Adrenal gland (tissue), 9 donors: ENCODE measurements at regions not wholly inside any gene's neighbourhood (a gene's known extent, or its start where the extent isn't known, plus 50 kb on each side); places are given as distances from the start of the nearest gene placed in this dataset.

Experiments
- DNase-seq, 7 donors: peaks; one replicate each; pipeline ENCODE4 v3.0.0-alpha.2; 2019 to 2020
- H3K27ac ChIP-seq, 5 donors: fragments of 200-600 bp; sonication (generic) in 4 of 5; 1 replicate in 3 of 5; 2 replicates in 2 of 5; pipeline versions ENCODE4 v1.5.1 to v1.8.0; 2016 to 2020; ENCODE audit warnings: mild to moderate bottlenecking in 1 of 5
- H3K27me3 ChIP-seq: fragments of 200-600 bp; 2 replicates; pipeline ENCODE4 v1.8.0; 2021
- H3K36me3 ChIP-seq, 2 donors: fragments of 200-600 bp; replicated peaks in 1 of 2; 1 replicate in 1 of 2; 2 replicates in 1 of 2; pipeline versions ENCODE4 v1.5.1 to v1.8.0; 2018 to 2022
- H3K4me1 ChIP-seq, 2 donors: fragments of 200-600 bp; replicated peaks in 1 of 2; 1 replicate in 1 of 2; 2 replicates in 1 of 2; pipeline versions ENCODE4 v1.5.1 to v1.8.0; 2018 to 2021
- H3K4me3 ChIP-seq, 4 donors: fragments of 200-600 bp; sonication (generic) in 3 of 4; one replicate each; pipeline ENCODE4 v1.5.1; 2016 to 2018
- H3K9me3 ChIP-seq, 3 donors: fragments of 200-600 bp; sonication (generic) in 1 of 3; replicated peaks in 1 of 3; 1 replicate in 2 of 3; 2 replicates in 1 of 3; pipeline versions ENCODE4 v1.5.1 to v1.8.0; 2016 to 2021
- POLR2A ChIP-seq, 2 donors: fragments of 450-650 bp; IDR thresholded peaks; one replicate each; pipeline ENCODE4 v1.6.1; 2017; ENCODE audit warnings: antibody characterized with exemption in 2 of 2, mild to moderate bottlenecking in 2 of 2, moderate library complexity in 1 of 2
- WGBS, 4 donors: extraction: QIAGEN DNeasy Blood & Tissue Kit in 2 of 4; methylation state at CpG; one replicate each; pipeline versions ENCODE4 v1.1.5 to v1.1.7; 2013 to 2017; 5-methylcytosine and 5-hydroxymethylcytosine counted together
- intact Hi-C, 2 donors: fragments of 100-400 bp; cut with DNase I; formaldehyde crosslinking; loops; one replicate each; pipeline versions ENCODE4 v1.14.1 to v1.15.0; 2022 to 2023
- TF ChIP-seq, protein P1 (sequence below), 6 experiments: fragments of 450-650 bp in 4 of 6; fragments of 200-600 bp in 2 of 6; sonication (generic) in 1 of 6; IDR thresholded peaks; 1 replicate in 5 of 6; 2 replicates in 1 of 6; pipeline versions ENCODE4 v1.5.1 to v1.8.0; 2016 to 2021; ENCODE audit warnings: antibody characterized with exemption in 6 of 6, mild to moderate bottlenecking in 2 of 6, moderate library complexity in 1 of 6
- donor health status: healthy with polysubstance abuse.
- donor health status: Bipolar disorder and iron deficiency.
- donor health status: DM: yes; HTN: yes; CAD: no.
- donor health status: DM: no; HTN: no; CAD: no.
- donor health status: DM: no; HTN: no; CAD: no.

DNA sequence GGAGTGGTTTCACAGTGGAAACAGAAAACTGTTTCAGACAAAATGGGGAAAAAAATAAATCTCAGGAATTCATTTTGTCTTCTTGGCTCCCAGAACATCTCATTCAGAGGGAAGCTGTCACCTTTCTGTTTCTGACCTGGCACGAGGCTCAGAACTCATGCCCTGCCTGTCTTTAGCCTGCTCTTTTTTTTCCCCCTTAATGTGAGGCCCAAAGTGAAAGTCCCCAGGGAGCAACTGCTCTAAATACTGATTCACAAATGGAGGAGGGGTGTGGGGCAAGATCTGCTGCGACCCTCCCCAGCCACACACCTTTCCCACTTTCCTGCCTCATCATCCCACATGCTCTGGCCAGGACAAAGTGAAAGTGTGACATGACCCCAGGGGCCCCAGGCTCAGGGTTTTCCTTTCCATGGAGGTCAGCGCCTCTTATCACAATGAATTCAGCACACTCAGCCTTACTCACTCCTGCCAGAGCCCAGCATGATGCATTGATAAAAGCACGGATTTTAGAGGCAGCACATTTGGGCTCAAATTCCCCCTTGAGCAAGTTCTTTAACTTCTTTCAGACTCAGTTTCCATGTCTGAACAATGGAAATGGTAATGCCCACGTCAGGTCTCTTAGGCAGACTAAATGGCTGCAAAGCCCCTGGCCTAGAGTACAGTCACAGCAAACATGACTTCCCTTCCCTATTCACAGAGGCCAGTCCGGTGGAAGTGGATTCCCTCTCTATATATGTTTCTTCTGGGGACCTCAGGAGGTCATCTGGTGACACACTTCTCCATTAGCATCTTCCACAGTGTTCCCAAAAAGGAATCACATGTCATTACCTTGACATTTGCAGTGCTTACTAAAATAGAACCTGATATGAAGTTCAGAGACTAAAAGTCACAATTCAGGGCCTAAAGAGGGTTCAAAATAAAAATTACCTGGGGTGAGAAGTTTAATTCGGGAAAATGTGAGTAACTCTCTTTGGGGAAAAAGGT is 55.3 kb upstream of the TMEM163 start:
- H3K36me3 ChIP-seq: no peaks in the 10 kb centered on the region
- no peaks in the 10 kb centered on the region for H3K27me3 ChIP-seq
- peaks cover 13 to 26% of the 10 kb centered on the region in 2 donors for H3K4me1 ChIP-seq
- WGBS, 4 donors: 28 to 39% (median 35%) methylated on average over 7 of the region's 7 CpGs
- intact Hi-C loops: no loop called here
- DNase-seq: peak; percentile 64 to 86 (median 82)
- no peak overlapping the region for H3K4me3 ChIP-seq
- no peaks in the 10 kb centered on the region for H3K9me3 ChIP-seq
- TF ChIP-seq, protein P1, sequence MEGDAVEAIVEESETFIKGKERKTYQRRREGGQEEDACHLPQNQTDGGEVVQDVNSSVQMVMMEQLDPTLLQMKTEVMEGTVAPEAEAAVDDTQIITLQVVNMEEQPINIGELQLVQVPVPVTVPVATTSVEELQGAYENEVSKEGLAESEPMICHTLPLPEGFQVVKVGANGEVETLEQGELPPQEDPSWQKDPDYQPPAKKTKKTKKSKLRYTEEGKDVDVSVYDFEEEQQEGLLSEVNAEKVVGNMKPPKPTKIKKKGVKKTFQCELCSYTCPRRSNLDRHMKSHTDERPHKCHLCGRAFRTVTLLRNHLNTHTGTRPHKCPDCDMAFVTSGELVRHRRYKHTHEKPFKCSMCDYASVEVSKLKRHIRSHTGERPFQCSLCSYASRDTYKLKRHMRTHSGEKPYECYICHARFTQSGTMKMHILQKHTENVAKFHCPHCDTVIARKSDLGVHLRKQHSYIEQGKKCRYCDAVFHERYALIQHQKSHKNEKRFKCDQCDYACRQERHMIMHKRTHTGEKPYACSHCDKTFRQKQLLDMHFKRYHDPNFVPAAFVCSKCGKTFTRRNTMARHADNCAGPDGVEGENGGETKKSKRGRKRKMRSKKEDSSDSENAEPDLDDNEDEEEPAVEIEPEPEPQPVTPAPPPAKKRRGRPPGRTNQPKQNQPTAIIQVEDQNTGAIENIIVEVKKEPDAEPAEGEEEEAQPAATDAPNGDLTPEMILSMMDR (IDR thresholded peaks at IDR 0.05): no peak
- TF ChIP-seq POLR2A (IDR thresholded peaks at IDR 0.05): no peak
- H3K27ac ChIP-seq: peak overlapping the region; percentile 37 to 88 (median 75)

DNA sequence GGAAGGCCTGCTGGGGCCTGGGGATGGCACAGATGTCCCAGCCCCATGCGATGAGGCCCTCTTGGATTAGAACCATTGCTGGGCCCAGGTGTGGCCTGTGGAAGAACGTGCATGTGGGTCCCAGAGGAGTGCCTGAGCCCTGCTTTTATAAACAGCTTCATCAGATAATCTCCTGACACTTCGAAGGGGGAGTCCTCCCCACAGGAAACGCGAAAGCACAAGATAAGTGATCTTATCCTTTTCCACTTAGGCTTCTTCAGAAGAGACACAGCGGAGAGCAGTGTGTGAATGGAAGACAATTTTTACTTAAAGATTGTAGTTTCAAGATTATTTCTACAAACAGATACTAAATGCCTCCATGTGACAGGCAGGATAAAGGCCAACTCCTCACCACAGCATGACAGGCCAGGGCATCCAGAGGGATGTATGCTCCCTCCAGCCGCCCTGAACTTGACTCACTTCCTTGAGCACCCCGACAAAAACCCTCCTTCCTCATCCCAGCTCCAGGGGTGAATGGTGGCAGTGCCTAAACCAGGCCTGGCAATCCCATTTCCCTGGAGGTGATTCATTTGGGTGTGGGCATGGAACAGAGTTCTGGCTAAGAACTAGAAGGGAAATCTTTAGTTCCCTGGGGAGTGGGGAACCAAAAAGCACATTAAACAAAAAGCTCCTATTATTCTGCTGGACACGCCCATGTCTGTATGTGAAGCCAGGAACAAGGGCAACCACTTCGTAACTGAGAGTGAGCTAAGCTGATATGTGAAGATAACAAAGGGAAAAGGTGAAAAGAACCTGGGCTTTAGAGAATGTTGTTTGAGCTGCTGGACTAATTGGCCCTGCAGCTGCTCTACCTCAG is 56.2 kb upstream of the TMEM163 start:
- TF ChIP-seq POLR2A (IDR thresholded peaks at IDR 0.05): no peak
- TF ChIP-seq, protein P1 (IDR thresholded peaks at IDR 0.05): no peak
- 50 to 56% (median 53%) methylated on average over 10 of the region's 10 CpGs for WGBS, 4 donors
- Histone ChIP-seq H3K4me3 (no peak overlapping the region), H3K36me3 (no peaks in the 10 kb centered on the region), H3K4me1 (peaks cover 13 to 26% of the 10 kb centered on the region in 2 donors), H3K27me3 (no peaks in the 10 kb centered on the region), H3K9me3 (no peaks in the 10 kb centered on the region), H3K27ac (peak overlapping the region; percentile 37 to 88 (median 75))
- no peak for DNase-seq
- intact Hi-C loops: no loop called here

DNA sequence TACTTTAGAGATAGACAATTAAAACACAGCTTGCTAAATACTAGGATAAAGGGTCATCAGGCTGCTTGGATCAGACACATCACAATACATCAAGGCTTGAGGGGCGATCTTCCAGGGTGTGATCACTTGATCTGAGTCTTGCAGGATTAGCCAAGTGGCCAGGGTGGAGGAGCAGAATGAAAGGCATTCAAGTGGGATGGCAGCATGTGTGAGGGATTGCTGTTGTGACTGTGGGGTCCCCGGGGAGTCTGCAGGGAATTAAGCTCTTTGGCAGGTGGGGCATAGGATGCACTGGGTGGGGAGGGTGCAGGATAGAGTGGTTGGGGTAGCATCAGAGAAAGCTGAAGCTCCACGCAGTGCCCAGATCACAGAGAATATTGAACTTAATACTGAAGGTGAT is 58.0 kb upstream of the TMEM163 start:
- Histone ChIP-seq H3K4me1 (peaks cover 17 to 26% of the 10 kb centered on the region in 2 donors), H3K9me3 (no peaks in the 10 kb centered on the region), H3K4me3 (no peak overlapping the region), H3K36me3 (no peaks in the 10 kb centered on the region), H3K27me3 (no peaks in the 10 kb centered on the region), H3K27ac (no peak overlapping the region)
- intact Hi-C loops: no loop called here
- WGBS, 4 donors: 92 to 94% (median 93%) methylated on average over 3 of the region's 3 CpGs
- DNase-seq: no peak
- no peak for TF ChIP-seq POLR2A (IDR thresholded peaks at IDR 0.05)
- TF ChIP-seq, protein P1 (IDR thresholded peaks at IDR 0.05): no peak

DNA sequence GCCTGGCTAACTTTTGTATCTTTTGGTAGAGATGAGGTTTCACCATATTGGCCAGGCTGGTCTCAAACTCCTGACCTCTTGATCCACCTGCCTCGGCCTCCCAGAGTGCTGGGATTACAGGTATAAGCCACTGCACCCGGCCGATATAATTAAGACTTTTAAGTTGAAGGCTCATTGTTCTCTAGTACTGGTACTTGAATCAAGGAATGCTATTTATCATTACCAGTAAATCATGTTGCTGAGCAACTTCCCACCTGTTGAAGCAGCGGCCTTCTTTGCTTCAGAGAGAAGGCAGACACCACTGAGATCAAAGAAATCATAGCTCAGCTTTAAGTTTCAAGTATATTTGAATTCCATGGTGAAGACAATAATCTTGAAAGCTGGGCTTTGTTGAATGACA is 58.8 kb upstream of the TMEM163 start:
- Histone ChIP-seq H3K9me3 (no peaks in the 10 kb centered on the region), H3K4me1 (peaks cover 19 to 30% of the 10 kb centered on the region in 2 donors), H3K27ac (no peak overlapping the region), H3K36me3 (no peaks in the 10 kb centered on the region), H3K4me3 (no peak overlapping the region), H3K27me3 (no peaks in the 10 kb centered on the region)
- TF ChIP-seq, protein P1 (IDR thresholded peaks at IDR 0.05): no peak
- TF ChIP-seq POLR2A (IDR thresholded peaks at IDR 0.05): no peak
- WGBS, 4 donors: 89 to 100% (median 96%) methylated on average over 1 to 4 of the region's 4 CpGs
- intact Hi-C loops: no loop called here
- DNase-seq: no peak
